ENCODE measurements at regions not wholly inside any gene's neighbourhood (a gene's known extent, or its start where the extent isn't known, plus 50 kb on each side); places are given as distances from the start of the nearest gene placed in this dataset.

GRCh38 chr7:49479936-49480544 is 293.4 kb upstream of the VWC2 start:
- no peaks in the 10 kb centered on the region for H3K36me3 ChIP-seq (ENCODE audit: control insufficient read depth in 2 of 2, insufficient read depth in 1 of 2, low read length in 2 of 2)
- ChIA-PET CTCF (no interaction called here), POLR2A (no interaction called here)
- no peak overlapping the region for H3K4me3 ChIP-seq (ENCODE audit: low read depth, low read length)
- TF ChIP-seq ZNF221 (tag by site-specific recombination; IDR thresholded peaks at IDR 0.05; ENCODE audit: borderline replicate concordance) (no peak), ZFP3 (tag by site-specific recombination; IDR thresholded peaks at IDR 0.05; ENCODE audit: low read depth) (no peak), KLF9 (tag by site-specific recombination; IDR thresholded peaks at IDR 0.05; ENCODE audit: low read depth) (no peak), ZNF777 (tag by site-specific recombination; IDR thresholded peaks at IDR 0.05; ENCODE audit: borderline replicate concordance) (no peak), ZNF600 (tag by site-specific recombination; IDR thresholded peaks at IDR 0.05) (no peak), ZNF677 (tag by site-specific recombination; IDR thresholded peaks at IDR 0.05) (no peak), PRDM10 (tag by site-specific recombination; IDR thresholded peaks at IDR 0.05) (no peak), SP3 (tag by site-specific recombination; IDR thresholded peaks at IDR 0.05) (no peak), GLIS1 (tag by site-specific recombination; IDR thresholded peaks at IDR 0.05) (no peak), ZNF830 (tag by site-specific recombination; IDR thresholded peaks at IDR 0.05; ENCODE audit: low read depth) (no peak), ZNF701 (tag by site-specific recombination; IDR thresholded peaks at IDR 0.05) (no peak)
- TF ChIP-seq, protein P1, sequence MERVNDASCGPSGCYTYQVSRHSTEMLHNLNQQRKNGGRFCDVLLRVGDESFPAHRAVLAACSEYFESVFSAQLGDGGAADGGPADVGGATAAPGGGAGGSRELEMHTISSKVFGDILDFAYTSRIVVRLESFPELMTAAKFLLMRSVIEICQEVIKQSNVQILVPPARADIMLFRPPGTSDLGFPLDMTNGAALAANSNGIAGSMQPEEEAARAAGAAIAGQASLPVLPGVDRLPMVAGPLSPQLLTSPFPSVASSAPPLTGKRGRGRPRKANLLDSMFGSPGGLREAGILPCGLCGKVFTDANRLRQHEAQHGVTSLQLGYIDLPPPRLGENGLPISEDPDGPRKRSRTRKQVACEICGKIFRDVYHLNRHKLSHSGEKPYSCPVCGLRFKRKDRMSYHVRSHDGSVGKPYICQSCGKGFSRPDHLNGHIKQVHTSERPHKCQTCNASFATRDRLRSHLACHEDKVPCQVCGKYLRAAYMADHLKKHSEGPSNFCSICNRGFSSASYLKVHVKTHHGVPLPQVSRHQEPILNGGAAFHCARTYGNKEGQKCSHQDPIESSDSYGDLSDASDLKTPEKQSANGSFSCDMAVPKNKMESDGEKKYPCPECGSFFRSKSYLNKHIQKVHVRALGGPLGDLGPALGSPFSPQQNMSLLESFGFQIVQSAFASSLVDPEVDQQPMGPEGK (tag by site-specific recombination; IDR thresholded peaks at IDR 0.05), result no peak
- H3K27ac ChIP-seq (ENCODE audit: extremely low read depth, low read depth, low read length), result no peak overlapping the region
- H3K9me3 ChIP-seq (ENCODE audit: control insufficient read depth, insufficient read depth, low read depth, low read length), result no peaks in the 10 kb centered on the region
- no peaks in the 10 kb centered on the region for H3K4me1 ChIP-seq (ENCODE audit: control insufficient read depth, insufficient read depth, low read length)

DNA sequence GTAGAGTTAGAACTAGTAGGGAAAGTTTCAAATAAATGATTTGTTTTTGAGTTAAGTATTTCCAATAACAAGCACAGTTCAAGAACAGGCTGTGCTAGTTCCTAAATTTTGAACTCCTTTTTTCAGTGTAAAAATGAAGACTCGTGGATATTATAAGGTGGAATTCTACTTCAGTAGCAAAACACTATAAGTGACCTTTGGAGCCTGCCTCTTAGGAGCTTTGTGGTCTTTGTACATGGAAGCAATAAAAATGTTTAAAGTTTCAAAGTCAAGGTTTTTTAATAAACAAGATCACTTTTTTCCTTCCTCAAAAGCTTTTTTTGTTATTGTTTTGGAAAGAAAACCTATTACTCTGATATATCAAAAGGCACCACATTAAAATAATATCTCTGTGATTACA is 292.4 kb upstream of the VWC2 start:
- Histone ChIP-seq H3K36me3 (ENCODE audit: control insufficient read depth in 2 of 2, insufficient read depth in 1 of 2, low read length in 2 of 2) (no peaks in the 10 kb centered on the region), H3K4me1 (ENCODE audit: control insufficient read depth, insufficient read depth, low read length) (no peaks in the 10 kb centered on the region), H3K27ac (ENCODE audit: extremely low read depth, low read depth, low read length) (no peak overlapping the region), H3K4me3 (ENCODE audit: low read depth, low read length) (no peak overlapping the region), H3K9me3 (ENCODE audit: control insufficient read depth, insufficient read depth, low read depth, low read length) (no peaks in the 10 kb centered on the region)
- POLR2A ChIA-PET, result no interaction called here
- CTCF ChIA-PET, result interaction anchor here (0.7 kb wide), 1 partner anchor 1761 kb away, joined by 3 read pairs; no protein-coding TSS in a partner anchor
- TF ChIP-seq ZNF433 (tag by site-specific recombination; IDR thresholded peaks at IDR 0.05; ENCODE audit: low read depth) (no peak), ZNF501 (tag by site-specific recombination; IDR thresholded peaks at IDR 0.05) (no peak), ZNF776 (tag by site-specific recombination; IDR thresholded peaks at IDR 0.05; ENCODE audit: borderline replicate concordance) (no peak), ZNF513 (tag by site-specific recombination; IDR thresholded peaks at IDR 0.05) (no peak), ZNF785 (tag by site-specific recombination; IDR thresholded peaks at IDR 0.05) (no peak), ZBTB21 (tag by site-specific recombination; IDR thresholded peaks at IDR 0.05) (no peak), ZNF514 (tag by site-specific recombination; IDR thresholded peaks at IDR 0.05) (no peak), TRIM28 (IDR thresholded peaks at IDR 0.05; ENCODE audit: borderline replicate concordance, low read length) (no peak), ZNF133 (tag by site-specific recombination; IDR thresholded peaks at IDR 0.05) (no peak), ZNF274 (IDR thresholded peaks at IDR 0.05; ENCODE audit: low read length) (no peak), ZNF274 (tag by site-specific recombination; IDR thresholded peaks at IDR 0.05; ENCODE audit: borderline replicate concordance) (no peak), ZNF530 (tag by site-specific recombination; IDR thresholded peaks at IDR 0.05; ENCODE audit: low read depth) (no peak), ZNF354C (tag by site-specific recombination; IDR thresholded peaks at IDR 0.05; ENCODE audit: borderline replicate concordance, low read depth) (no peak), ZNF24 (tag by site-specific recombination; IDR thresholded peaks at IDR 0.05) (no peak), ZNF701 (tag by site-specific recombination; IDR thresholded peaks at IDR 0.05) (no peak)
- TF ChIP-seq, protein P2, sequence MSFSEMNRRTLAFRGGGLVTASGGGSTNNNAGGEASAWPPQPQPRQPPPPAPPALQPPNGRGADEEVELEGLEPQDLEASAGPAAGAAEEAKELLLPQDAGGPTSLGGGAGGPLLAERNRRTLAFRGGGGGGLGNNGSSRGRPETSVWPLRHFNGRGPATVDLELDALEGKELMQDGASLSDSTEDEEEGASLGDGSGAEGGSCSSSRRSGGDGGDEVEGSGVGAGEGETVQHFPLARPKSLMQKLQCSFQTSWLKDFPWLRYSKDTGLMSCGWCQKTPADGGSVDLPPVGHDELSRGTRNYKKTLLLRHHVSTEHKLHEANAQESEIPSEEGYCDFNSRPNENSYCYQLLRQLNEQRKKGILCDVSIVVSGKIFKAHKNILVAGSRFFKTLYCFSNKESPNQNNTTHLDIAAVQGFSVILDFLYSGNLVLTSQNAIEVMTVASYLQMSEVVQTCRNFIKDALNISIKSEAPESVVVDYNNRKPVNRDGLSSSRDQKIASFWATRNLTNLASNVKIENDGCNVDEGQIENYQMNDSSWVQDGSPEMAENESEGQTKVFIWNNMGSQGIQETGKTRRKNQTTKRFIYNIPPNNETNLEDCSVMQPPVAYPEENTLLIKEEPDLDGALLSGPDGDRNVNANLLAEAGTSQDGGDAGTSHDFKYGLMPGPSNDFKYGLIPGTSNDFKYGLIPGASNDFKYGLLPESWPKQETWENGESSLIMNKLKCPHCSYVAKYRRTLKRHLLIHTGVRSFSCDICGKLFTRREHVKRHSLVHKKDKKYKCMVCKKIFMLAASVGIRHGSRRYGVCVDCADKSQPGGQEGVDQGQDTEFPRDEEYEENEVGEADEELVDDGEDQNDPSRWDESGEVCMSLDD (tag by site-specific recombination; IDR thresholded peaks at IDR 0.05), result no peak

Data from HEK293 (cell line).